Brain microvascular endothelial cell (primary cell): ENCODE measurements at regions not wholly inside any gene's neighbourhood (a gene's known extent, or its start where the extent isn't known, plus 50 kb on each side); places are given as distances from the start of the nearest gene placed in this dataset.

Experiments used
- DNase-seq: peaks from one replicate; pipeline ENCODE4 v3.0.0-alpha.2; 2020
- H3K27ac ChIP-seq: fragments of 250-450 bp; sonication (Bioruptor Pico); 2 replicates; pipeline ENCODE4 v1.5.1; 2020; ENCODE audit warnings: mild to moderate bottlenecking, moderate library complexity
- H3K27me3 ChIP-seq: fragments of 250-450 bp; sonication (Bioruptor Pico); replicated peaks from 2 replicates; pipeline ENCODE4 v1.5.1; 2020; ENCODE audit warnings: mild to moderate bottlenecking
- H3K36me3 ChIP-seq: fragments of 250-450 bp; sonication (Bioruptor Pico); replicated peaks from 2 replicates; pipeline ENCODE4 v1.5.1; 2020; ENCODE audit warnings: mild to moderate bottlenecking
- H3K4me3 ChIP-seq: 2 replicates; pipeline ENCODE4 v1.5.1; 2011; ENCODE audit warnings: low read depth, mild to moderate bottlenecking, control low read depth, low read length, moderate library complexity
- CTCF ChIP-seq: IDR thresholded peaks from 2 replicates; pipeline ENCODE4 v1.5.1; 2011; ENCODE audit warnings: low read depth, mild to moderate bottlenecking, moderate library complexity, low read length, control low read depth, inconsistent platforms; ENCODE audit errors: missing control alignments
- in situ Hi-C: cut with HindIII; loops from 2 replicates; pipeline ENCODE4 v1.10.0; 2017; ENCODE audit warnings: low sequenced_read_pairs, low pct_ligation_motif_present

DNA sequence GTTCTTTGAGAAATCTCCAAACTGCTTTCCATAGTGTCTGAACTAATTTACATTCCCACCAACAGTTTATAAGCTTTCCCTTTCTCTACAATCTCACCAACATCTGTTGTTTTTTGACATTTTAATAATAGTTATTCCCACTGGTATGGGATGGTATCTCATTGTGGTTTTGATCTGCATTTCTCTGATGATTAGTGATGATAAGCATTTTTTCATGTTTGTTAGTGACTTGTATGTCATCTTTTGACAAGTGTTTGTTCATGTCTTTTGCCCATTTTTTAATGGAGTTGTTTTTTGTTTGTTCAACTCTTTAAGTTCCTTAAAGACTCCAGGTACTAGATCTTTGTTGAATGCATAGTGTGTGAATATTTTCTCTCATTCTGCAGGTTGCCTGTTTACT, 116.6 kb upstream of the TSC22D2 start:
- Histone ChIP-seq H3K4me3 (no peak overlapping the region), H3K27ac (no peak overlapping the region), H3K27me3 (no peaks in the 10 kb centered on the region), H3K36me3 (no peaks in the 10 kb centered on the region)
- no peak for TF ChIP-seq CTCF
- DNase-seq: no peak
- in situ Hi-C loops: no loop called here

DNA sequence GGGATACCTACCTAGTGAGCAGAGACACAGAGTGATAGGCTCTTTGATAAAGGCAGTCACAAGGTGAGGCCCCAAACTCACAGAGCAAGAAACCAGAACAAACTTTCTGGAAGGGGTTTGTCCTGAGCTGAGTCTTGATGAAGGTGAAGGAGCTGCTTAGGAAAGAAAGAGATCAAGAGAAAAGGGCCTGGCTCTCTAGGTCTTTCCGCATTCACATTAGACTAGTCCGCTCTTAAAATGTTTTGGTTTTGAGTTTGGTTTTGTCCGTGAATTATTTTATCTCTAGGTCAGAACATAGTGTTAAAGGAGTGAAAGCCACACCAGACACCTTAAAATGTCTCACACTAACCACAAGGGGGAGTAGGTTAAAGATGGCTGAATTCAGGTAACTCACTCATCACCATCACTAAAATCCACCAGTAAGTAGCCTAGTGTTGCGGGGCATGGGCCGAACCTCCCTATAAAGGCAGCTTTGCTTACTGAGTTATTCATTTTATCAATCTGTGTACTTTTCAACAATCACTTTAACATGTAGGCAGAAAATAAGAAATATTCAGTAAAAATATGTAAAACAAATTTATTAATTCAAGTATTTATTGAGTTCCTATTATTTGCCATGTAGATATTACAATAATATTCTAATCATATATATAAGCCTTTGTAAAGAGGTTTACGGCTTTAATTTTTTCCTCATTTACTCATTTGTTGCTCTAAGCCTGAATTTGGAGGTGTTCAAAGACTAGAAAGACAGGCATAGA, 121.5 kb upstream of the TSC22D2 start:
- Histone ChIP-seq H3K27ac (no peak overlapping the region), H3K36me3 (no peaks in the 10 kb centered on the region), H3K27me3 (no peaks in the 10 kb centered on the region), H3K4me3 (no peak overlapping the region)
- no peak for DNase-seq
- in situ Hi-C loops: no loop called here
- peak; percentile 60 for TF ChIP-seq CTCF

- H3K27me3 ChIP-seq: no peaks in the 10 kb centered on the region
- DNase-seq: no peak
- H3K27ac ChIP-seq: no peak overlapping the region
- in situ Hi-C loops: no loop called here
- no peak overlapping the region for H3K4me3 ChIP-seq
- TF ChIP-seq CTCF: no peak
- H3K36me3 ChIP-seq: no peaks in the 10 kb centered on the region
These were observed 122.5 kb upstream of the TSC22D2 start for GRCh38 chr3:150285601-150286000.

DNA sequence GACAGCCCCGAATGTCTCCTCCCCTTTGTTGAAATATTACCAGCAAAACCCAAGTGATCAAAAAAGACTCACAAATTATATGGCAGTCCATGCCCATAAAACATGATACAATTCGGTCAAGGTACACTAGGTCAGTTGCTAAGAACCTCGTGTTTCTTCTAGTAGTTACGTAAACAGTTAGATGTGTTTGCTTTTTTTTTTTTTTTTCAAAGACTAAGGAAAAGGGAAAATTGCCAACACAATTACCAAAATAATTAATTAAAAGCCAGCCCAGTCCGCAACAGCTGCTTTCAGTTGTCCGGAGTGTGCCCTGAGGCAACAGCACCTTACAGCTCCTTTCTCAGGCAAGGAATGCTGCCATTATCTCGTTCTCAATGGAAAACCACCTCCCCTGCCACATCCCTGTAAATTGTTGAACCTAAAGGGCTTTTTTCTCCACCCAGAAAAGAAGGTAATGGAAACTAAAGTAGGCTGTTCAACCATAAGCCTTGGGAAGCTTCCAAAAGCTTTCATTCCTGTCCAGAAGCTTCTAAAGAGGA, 129.2 kb upstream of the TSC22D2 start:
- no peak for TF ChIP-seq CTCF
- Histone ChIP-seq H3K27me3 (no peaks in the 10 kb centered on the region), H3K27ac (no peak overlapping the region), H3K36me3 (no peaks in the 10 kb centered on the region), H3K4me3 (no peak overlapping the region)
- in situ Hi-C loops: no loop called here
- DNase-seq: no peak

GRCh38 chr3:150278195-150278594, 129.9 kb upstream of the TSC22D2 start:
- no peak overlapping the region for H3K27ac ChIP-seq
- no peaks in the 10 kb centered on the region for H3K36me3 ChIP-seq
- in situ Hi-C loops: no loop called here
- H3K4me3 ChIP-seq: no peak overlapping the region
- TF ChIP-seq CTCF: no peak
- no peaks in the 10 kb centered on the region for H3K27me3 ChIP-seq
- no peak for DNase-seq

GRCh38 chr3:150277444-150277843, 130.7 kb upstream of the TSC22D2 start:
- Histone ChIP-seq H3K27ac (no peak overlapping the region), H3K4me3 (no peak overlapping the region), H3K27me3 (no peaks in the 10 kb centered on the region), H3K36me3 (no peaks in the 10 kb centered on the region)
- in situ Hi-C loops: no loop called here
- no peak for DNase-seq
- no peak for TF ChIP-seq CTCF
